ENCODE measurements at regions not wholly inside any gene's neighbourhood (a gene's known extent, or its start where the extent isn't known, plus 50 kb on each side); places are given as distances from the start of the nearest gene placed in this dataset.

DNA sequence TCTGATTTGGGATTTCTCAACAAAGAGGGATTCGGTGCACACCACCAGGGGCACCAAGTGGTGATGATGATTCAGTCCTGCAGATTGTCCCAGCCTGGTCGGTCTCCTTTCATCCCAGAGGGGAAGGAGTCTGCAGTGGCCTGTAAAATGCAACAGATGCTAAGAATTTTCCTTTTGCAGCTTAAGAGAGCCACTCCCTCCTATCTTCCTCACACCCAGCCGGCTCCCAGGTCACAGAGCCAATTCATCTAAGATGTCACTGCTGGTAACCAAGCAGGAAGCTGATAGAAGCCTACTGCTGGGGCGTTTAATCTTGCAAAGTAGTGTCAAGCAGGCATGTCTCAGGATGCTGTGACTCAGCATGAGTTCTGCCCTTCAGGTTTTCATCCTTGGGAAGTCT lies 203.8 kb upstream of the LRFN2 start:
- TF ChIP-seq, protein P1, sequence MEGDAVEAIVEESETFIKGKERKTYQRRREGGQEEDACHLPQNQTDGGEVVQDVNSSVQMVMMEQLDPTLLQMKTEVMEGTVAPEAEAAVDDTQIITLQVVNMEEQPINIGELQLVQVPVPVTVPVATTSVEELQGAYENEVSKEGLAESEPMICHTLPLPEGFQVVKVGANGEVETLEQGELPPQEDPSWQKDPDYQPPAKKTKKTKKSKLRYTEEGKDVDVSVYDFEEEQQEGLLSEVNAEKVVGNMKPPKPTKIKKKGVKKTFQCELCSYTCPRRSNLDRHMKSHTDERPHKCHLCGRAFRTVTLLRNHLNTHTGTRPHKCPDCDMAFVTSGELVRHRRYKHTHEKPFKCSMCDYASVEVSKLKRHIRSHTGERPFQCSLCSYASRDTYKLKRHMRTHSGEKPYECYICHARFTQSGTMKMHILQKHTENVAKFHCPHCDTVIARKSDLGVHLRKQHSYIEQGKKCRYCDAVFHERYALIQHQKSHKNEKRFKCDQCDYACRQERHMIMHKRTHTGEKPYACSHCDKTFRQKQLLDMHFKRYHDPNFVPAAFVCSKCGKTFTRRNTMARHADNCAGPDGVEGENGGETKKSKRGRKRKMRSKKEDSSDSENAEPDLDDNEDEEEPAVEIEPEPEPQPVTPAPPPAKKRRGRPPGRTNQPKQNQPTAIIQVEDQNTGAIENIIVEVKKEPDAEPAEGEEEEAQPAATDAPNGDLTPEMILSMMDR (IDR thresholded peaks at IDR 0.05) = no peak
- no peak for ATAC-seq (ENCODE audit: low FRiP score)
- no peak for DNase-seq (ENCODE audit: low spot score)

DNA sequence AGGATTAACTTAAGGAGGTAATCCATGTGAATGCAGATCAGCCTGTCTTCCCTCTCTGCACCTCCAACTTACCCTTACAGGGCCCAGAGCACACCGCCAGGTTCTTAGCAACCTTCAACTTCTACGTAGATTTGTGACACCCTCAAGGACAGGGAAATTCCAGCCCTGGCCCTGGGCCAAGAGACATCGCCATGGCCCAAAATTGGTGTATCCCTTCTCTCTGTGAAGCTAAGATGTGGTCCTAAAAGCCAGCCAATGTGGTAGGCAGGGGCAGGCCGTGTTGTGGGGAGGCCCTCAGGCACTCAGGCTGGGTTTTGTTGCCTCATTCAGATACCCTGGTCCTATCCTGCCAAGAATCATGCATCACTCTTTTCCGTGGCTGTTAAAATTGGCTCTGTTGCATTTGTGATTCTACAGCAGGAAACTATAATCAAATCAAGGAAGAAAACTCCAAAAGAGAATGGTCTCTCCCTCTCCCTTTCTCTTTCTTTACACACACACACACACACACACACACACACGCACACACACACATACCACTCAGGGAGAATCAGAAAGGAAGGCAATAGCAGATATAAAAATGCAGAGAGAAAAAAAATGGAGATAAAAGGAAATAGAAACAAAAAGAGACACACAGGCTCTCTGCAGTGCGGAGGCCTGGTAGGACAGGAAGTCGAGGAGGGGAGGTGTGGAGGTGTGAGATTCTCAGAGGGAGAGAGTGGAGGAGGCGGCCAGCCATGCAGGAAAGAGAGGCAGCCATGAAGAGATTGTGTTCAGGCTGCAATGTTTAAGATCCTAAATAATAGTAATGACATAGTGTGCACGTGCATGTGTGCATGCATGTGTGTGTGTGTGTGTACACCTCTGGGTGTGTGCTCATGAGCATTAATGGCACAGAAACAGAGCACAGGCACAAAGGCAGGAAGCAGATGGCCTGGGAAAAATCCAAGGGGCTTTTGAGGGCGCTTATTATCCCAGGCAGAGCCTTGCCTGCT lies 201.8 kb upstream of the LRFN2 start:
- ATAC-seq (ENCODE audit: low FRiP score) = no peak
- TF ChIP-seq, protein P1 (IDR thresholded peaks at IDR 0.05) = no peak

DNA sequence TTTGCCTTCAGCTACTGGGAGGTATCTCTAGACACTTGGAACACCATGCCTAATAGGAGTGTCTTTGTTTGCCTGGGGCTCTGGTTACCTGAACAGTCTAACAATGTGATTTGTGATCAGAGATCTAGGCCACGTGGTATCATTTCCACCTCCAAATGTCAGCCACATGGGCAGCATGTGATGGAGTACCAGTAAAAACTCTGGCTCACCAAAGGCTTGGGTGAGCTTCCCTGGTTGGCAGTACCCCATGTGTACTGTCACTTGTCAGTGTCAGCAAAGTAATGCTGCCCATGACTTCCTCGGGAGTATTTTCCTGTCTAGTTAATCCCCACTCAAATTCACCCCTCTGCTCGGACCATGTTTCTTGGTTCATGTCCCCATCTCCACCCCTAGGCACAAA lies 195.2 kb upstream of the LRFN2 start:
- TF ChIP-seq, protein P1 (IDR thresholded peaks at IDR 0.05) = no peak
- DNase-seq (ENCODE audit: low spot score) (no peak), ATAC-seq (ENCODE audit: low FRiP score) (no peak)

More for the DNA sequence above, 201.8 kb upstream of the LRFN2 start:
- DNase-seq (ENCODE audit: low spot score) = no peak

DNA sequence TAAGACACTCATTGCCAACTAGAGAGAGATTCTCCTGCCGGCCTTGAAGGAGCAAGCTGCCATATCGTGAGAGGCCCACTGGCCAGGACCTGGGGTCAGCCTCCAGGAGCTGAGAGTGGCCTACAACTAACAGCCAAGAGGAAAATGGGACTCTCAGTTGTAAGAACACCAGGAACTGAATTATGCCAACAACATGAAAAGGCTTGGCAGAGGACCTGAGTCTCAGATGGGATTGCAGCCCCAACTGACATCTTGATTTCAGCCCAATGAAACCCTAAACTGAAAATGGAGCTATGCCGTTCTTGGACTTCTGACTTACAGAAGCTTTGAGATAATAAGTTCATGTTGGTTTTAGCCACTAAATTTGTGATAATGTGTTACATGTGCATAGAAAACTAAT lies 193.5 kb upstream of the LRFN2 start:
- ATAC-seq (ENCODE audit: low FRiP score) (no peak), DNase-seq (ENCODE audit: low spot score) (no peak)
- TF ChIP-seq, protein P1 (IDR thresholded peaks at IDR 0.05) = no peak

DNA sequence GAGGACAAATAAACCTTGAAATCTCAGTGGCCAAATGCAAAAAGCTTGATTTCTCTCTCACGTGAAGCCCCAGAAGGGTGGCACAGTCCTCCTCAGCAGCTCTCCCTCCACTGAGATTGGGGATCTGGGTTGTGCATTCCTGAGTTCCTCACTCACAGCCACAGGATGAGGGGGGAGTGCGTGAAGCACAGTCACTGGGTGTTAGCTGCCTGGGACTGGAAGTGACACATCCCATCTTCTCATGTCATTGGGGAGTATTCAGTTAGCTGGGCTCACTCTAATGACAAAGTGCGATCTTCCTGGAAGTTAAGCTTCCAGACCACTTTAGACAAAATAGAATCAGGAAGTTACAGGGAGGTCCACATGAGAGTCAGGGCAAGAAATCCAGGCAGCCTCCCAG lies 192.2 kb upstream of the LRFN2 start:
- DNase-seq (ENCODE audit: low spot score) (no peak), ATAC-seq (ENCODE audit: low FRiP score) (no peak)
- TF ChIP-seq, protein P1 (IDR thresholded peaks at IDR 0.05) = no peak

DNA sequence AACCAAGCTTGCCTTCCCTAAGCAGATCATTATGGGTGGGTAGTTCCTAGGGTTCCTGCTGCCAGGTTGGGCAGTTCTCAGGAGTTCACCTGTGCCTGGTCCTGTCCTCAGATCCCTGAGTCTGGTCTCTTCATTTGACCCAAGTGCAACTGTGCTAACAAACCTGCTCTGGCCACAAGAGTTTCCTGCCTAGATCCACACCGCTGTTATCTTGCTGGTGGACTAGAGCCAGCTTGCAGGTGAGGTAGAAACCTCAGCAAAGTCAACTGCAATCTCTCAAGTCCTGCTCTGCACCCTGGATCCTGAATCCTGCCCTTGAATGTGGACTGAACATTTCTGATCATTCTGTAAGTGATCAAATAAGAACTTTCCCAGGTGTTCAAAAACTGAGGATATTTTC lies 191.8 kb upstream of the LRFN2 start:
- ATAC-seq (ENCODE audit: low FRiP score) (no peak), DNase-seq (ENCODE audit: low spot score) (no peak)
- TF ChIP-seq, protein P1 (IDR thresholded peaks at IDR 0.05) = no peak

DNA sequence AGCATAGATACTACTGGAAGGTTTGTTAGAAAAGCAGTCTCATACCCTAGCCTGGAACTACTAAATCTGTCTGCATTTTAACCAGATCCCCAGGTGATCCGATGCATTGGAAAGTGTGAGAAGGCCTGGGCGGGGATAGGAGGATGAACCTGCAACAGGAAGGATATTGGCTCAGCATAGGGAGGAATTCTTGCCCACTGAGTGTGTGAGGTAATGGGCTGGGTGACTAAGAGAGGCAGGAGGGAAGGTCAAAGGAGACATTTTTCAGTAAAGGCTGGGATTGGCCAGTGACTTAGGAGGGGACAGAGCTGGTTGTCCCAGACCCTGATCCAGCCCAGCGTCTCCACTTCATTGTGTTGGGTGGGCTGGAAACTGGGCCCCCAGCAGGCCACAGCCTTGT lies 191.0 kb upstream of the LRFN2 start:
- TF ChIP-seq, protein P1 (IDR thresholded peaks at IDR 0.05) = no peak
- no peak for DNase-seq (ENCODE audit: low spot score)
- ATAC-seq (ENCODE audit: low FRiP score) = no peak

All from omental fat pad (tissue), 3 donors.